ENCODE measurements at regions not wholly inside any gene's neighbourhood (a gene's known extent, or its start where the extent isn't known, plus 50 kb on each side); places are given as distances from the start of the nearest gene placed in this dataset.

- no peak for DNase-seq
- no peaks in the 10 kb centered on the region for H3K4me1 ChIP-seq
- no peaks in the 10 kb centered on the region for H3K27me3 ChIP-seq
- no peak overlapping the region for H3K4me3 ChIP-seq (ENCODE audit: low read depth, low read length)
- H3K9me3 ChIP-seq = peaks cover 2% of the 10 kb centered on the region; the same call in 1 of the 2 replicates
- H3K36me3 ChIP-seq = no peaks in the 10 kb centered on the region
- TF ChIP-seq, protein P1, sequence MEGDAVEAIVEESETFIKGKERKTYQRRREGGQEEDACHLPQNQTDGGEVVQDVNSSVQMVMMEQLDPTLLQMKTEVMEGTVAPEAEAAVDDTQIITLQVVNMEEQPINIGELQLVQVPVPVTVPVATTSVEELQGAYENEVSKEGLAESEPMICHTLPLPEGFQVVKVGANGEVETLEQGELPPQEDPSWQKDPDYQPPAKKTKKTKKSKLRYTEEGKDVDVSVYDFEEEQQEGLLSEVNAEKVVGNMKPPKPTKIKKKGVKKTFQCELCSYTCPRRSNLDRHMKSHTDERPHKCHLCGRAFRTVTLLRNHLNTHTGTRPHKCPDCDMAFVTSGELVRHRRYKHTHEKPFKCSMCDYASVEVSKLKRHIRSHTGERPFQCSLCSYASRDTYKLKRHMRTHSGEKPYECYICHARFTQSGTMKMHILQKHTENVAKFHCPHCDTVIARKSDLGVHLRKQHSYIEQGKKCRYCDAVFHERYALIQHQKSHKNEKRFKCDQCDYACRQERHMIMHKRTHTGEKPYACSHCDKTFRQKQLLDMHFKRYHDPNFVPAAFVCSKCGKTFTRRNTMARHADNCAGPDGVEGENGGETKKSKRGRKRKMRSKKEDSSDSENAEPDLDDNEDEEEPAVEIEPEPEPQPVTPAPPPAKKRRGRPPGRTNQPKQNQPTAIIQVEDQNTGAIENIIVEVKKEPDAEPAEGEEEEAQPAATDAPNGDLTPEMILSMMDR (IDR thresholded peaks at IDR 0.05; ENCODE audit: low read depth, low read length) = no peak
Measured at GRCh38 chr21:41602531-41602930, 94.6 kb upstream of the TMPRSS2 start.

- H3K4me3 ChIP-seq (ENCODE audit: low read depth, low read length) = no peak overlapping the region
- no peaks in the 10 kb centered on the region for H3K36me3 ChIP-seq
- H3K4me1 ChIP-seq = no peaks in the 10 kb centered on the region
- peaks cover 2% of the 10 kb centered on the region; the same call in 1 of the 2 replicates for H3K9me3 ChIP-seq
- H3K27me3 ChIP-seq = no peaks in the 10 kb centered on the region
- TF ChIP-seq, protein P1 (IDR thresholded peaks at IDR 0.05; ENCODE audit: low read depth, low read length) = no peak
- no peak for DNase-seq
Measured at GRCh38 chr21:41601573-41602368, 93.8 kb upstream of the TMPRSS2 start.

DNA sequence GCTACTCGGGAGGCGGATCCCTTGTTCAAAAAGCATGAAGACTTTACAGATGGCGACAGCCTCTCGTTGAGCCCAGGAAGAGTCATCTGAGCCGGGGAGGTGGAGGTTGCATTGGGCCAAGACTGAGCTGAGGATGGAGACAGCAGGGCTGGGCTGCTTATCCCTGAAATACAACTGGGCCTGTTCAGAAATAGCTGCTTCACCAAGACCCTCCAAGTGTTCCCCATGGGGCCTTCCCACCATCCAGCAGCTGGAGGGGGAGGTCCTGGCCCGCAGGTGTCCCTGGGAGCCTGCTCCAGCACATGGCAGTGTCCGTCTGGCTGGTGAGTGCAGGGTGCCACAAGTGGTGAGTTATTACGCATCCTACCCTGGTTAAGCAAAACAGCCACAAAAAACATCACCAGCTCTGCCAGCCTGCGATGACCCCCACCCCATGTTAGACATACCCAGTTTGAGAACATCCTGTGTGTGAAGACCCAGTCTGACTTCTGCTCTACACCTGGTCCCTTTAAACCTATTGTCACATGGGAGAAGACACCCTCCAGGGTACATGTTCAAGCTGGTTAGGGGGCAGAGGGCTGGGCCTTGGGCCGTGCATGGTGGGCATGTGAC is 93.1 kb upstream of the TMPRSS2 start:
- no peak for DNase-seq
- H3K9me3 ChIP-seq = peaks cover 2% of the 10 kb centered on the region; the same call in 1 of the 2 replicates
- TF ChIP-seq, protein P1 (IDR thresholded peaks at IDR 0.05; ENCODE audit: low read depth, low read length) = no peak
- no peaks in the 10 kb centered on the region for H3K27me3 ChIP-seq
- H3K4me3 ChIP-seq (ENCODE audit: low read depth, low read length) = no peak overlapping the region
- no peaks in the 10 kb centered on the region for H3K36me3 ChIP-seq
- H3K4me1 ChIP-seq = no peaks in the 10 kb centered on the region

GRCh38 chr21:41600556-41600955 is 92.6 kb upstream of the TMPRSS2 start:
- H3K4me3 ChIP-seq (ENCODE audit: low read depth, low read length) = no peak overlapping the region
- TF ChIP-seq, protein P1 (IDR thresholded peaks at IDR 0.05; ENCODE audit: low read depth, low read length) = no peak
- no peaks in the 10 kb centered on the region for H3K27me3 ChIP-seq
- peaks cover 2% of the 10 kb centered on the region; the same call in 1 of the 2 replicates for H3K9me3 ChIP-seq
- DNase-seq = no peak
- H3K4me1 ChIP-seq = no peaks in the 10 kb centered on the region
- no peaks in the 10 kb centered on the region for H3K36me3 ChIP-seq

GRCh38 chr21:41600116-41600515 is 92.2 kb upstream of the TMPRSS2 start:
- Histone ChIP-seq H3K27me3 (no peaks in the 10 kb centered on the region), H3K4me3 (ENCODE audit: low read depth, low read length) (no peak overlapping the region), H3K36me3 (no peaks in the 10 kb centered on the region), H3K4me1 (no peaks in the 10 kb centered on the region), H3K9me3 (peaks cover 2% of the 10 kb centered on the region; the same call in 1 of the 2 replicates)
- no peak for DNase-seq
- TF ChIP-seq, protein P1 (IDR thresholded peaks at IDR 0.05; ENCODE audit: low read depth, low read length) = no peak
